ENCODE measurements at regions not wholly inside any gene's neighbourhood (a gene's known extent, or its start where the extent isn't known, plus 50 kb on each side); places are given as distances from the start of the nearest gene placed in this dataset.

- Histone ChIP-seq H3K27me3 (ENCODE audit: control insufficient read depth, low read length) (no peaks in the 10 kb centered on the region), H3K9me2 (replicated peaks; ENCODE audit: control insufficient read depth, low read length) (no peaks in the 10 kb centered on the region), H3K36me3 (ENCODE audit: control insufficient read depth, low read length) (no peaks in the 10 kb centered on the region), H3K4me3 (ENCODE audit: low read length) (no peak overlapping the region), H3K4me2 (ENCODE audit: low read length) (no peak overlapping the region), H4K20me1 (ENCODE audit: control insufficient read depth, insufficient read depth, low read depth, low read length) (no peaks in the 10 kb centered on the region), H3K9me3 (ENCODE audit: control insufficient read depth, insufficient read depth, low read length) (no peaks in the 10 kb centered on the region), H3K79me2 (ENCODE audit: control insufficient read depth, low read length) (no peaks in the 10 kb centered on the region), H3K27ac (ENCODE audit: low read depth, low read length) (no peak overlapping the region), H3F3A (ENCODE audit: control insufficient read depth, insufficient read depth) (no peaks in the 10 kb centered on the region), H3K4me1 (ENCODE audit: control insufficient read depth, low read length) (peaks cover 13% of the 10 kb centered on the region)
- TF ChIP-seq EZH2phosphoT487 (IDR thresholded peaks at IDR 0.05; ENCODE audit: borderline replicate concordance, low read length) (no peak), CTCF (IDR thresholded peaks at IDR 0.05; ENCODE audit: low read depth, low read length, poor library complexity, severe bottlenecking) (no peak)
These were observed 1505.7 kb upstream of the CADM2 start for GRCh38 chr3:83453056-83453455.

DNA sequence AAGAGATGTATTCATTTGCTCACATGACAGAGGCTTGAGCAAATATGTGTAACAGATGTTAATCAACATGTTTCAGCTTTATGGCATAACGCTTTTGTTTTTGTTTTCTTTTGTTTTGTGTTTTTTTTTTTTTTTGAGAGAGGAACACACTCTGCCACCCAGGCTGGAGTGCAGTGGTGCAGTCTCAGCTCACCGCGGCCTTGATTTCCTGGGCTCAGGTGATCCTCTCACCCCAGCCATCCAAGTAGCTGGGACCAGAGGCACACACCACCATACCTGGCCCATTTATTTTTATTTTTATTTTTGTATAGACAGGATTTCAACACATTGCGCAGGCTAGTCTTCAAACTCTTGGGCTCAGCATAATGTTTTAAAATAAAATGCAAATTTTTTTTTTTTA is 1504.4 kb upstream of the CADM2 start:
- Histone ChIP-seq H4K20me1 (ENCODE audit: control insufficient read depth, insufficient read depth, low read depth, low read length) (no peaks in the 10 kb centered on the region), H3K79me2 (ENCODE audit: control insufficient read depth, low read length) (no peaks in the 10 kb centered on the region), H3K27ac (ENCODE audit: low read depth, low read length) (no peak overlapping the region), H3F3A (ENCODE audit: control insufficient read depth, insufficient read depth) (no peaks in the 10 kb centered on the region), H3K4me1 (ENCODE audit: control insufficient read depth, low read length) (peaks cover 13% of the 10 kb centered on the region), H3K4me2 (ENCODE audit: low read length) (no peak overlapping the region), H3K9me3 (ENCODE audit: control insufficient read depth, insufficient read depth, low read length) (no peaks in the 10 kb centered on the region), H3K9me2 (replicated peaks; ENCODE audit: control insufficient read depth, low read length) (no peaks in the 10 kb centered on the region), H3K36me3 (ENCODE audit: control insufficient read depth, low read length) (no peaks in the 10 kb centered on the region), H3K4me3 (ENCODE audit: low read length) (no peak overlapping the region), H3K27me3 (ENCODE audit: control insufficient read depth, low read length) (no peaks in the 10 kb centered on the region)
- TF ChIP-seq EZH2phosphoT487 (IDR thresholded peaks at IDR 0.05; ENCODE audit: borderline replicate concordance, low read length), result no peak
- TF ChIP-seq CTCF (IDR thresholded peaks at IDR 0.05; ENCODE audit: low read depth, low read length, poor library complexity, severe bottlenecking), result no peak

- H3F3A ChIP-seq (ENCODE audit: control insufficient read depth, insufficient read depth), result no peaks in the 10 kb centered on the region
- no peaks in the 10 kb centered on the region for H3K27me3 ChIP-seq (ENCODE audit: control insufficient read depth, low read length)
- H3K4me3 ChIP-seq (ENCODE audit: low read length), result no peak overlapping the region
- H3K36me3 ChIP-seq (ENCODE audit: control insufficient read depth, low read length), result no peaks in the 10 kb centered on the region
- no peaks in the 10 kb centered on the region for H3K9me2 ChIP-seq (replicated peaks; ENCODE audit: control insufficient read depth, low read length)
- peaks cover 3% of the 10 kb centered on the region; the same call in 1 of the 2 replicates for H3K4me1 ChIP-seq (ENCODE audit: control insufficient read depth, low read length)
- no peaks in the 10 kb centered on the region for H3K9me3 ChIP-seq (ENCODE audit: control insufficient read depth, insufficient read depth, low read length)
- H3K79me2 ChIP-seq (ENCODE audit: control insufficient read depth, low read length), result no peaks in the 10 kb centered on the region
- H4K20me1 ChIP-seq (ENCODE audit: control insufficient read depth, insufficient read depth, low read depth, low read length), result no peaks in the 10 kb centered on the region
- H3K4me2 ChIP-seq (ENCODE audit: low read length), result no peak overlapping the region
- no peak overlapping the region for H3K27ac ChIP-seq (ENCODE audit: low read depth, low read length)
- TF ChIP-seq CTCF (IDR thresholded peaks at IDR 0.05; ENCODE audit: low read depth, low read length, poor library complexity, severe bottlenecking) (no peak), EZH2phosphoT487 (IDR thresholded peaks at IDR 0.05; ENCODE audit: borderline replicate concordance, low read length) (no peak)
These were observed 1501.2 kb upstream of the CADM2 start for GRCh38 chr3:83457551-83457950.

DNA sequence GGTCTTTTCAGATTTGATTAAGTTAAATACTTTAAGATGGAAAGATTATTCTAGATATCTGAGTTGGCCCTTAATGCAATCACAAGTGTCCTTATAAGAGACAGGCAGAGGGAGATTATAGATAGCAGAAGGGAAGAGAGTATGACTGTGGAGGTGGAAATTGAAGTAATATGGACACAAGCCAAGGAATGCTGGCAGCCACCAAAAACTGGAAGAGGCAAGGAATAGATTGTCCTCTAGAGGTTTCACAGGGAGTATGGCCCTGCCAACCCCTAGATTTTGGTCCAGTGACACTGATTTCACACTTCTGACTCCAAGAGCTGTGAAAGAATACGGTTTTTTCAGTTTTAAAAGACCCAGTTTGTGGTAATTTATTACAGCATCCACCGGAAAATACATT is 1498.7 kb upstream of the CADM2 start:
- Histone ChIP-seq H3K27me3 (ENCODE audit: control insufficient read depth, low read length) (no peaks in the 10 kb centered on the region), H3K79me2 (ENCODE audit: control insufficient read depth, low read length) (no peaks in the 10 kb centered on the region), H4K20me1 (ENCODE audit: control insufficient read depth, insufficient read depth, low read depth, low read length) (no peaks in the 10 kb centered on the region), H3K4me2 (ENCODE audit: low read length) (no peak overlapping the region), H3K36me3 (ENCODE audit: control insufficient read depth, low read length) (no peaks in the 10 kb centered on the region), H3F3A (ENCODE audit: control insufficient read depth, insufficient read depth) (no peaks in the 10 kb centered on the region), H3K4me3 (ENCODE audit: low read length) (no peak overlapping the region), H3K4me1 (ENCODE audit: control insufficient read depth, low read length) (peaks cover 3% of the 10 kb centered on the region; the same call in 1 of the 2 replicates), H3K27ac (ENCODE audit: low read depth, low read length) (no peak overlapping the region), H3K9me3 (ENCODE audit: control insufficient read depth, insufficient read depth, low read length) (no peaks in the 10 kb centered on the region), H3K9me2 (replicated peaks; ENCODE audit: control insufficient read depth, low read length) (no peaks in the 10 kb centered on the region)
- no peak for TF ChIP-seq EZH2phosphoT487 (IDR thresholded peaks at IDR 0.05; ENCODE audit: borderline replicate concordance, low read length)
- no peak for TF ChIP-seq CTCF (IDR thresholded peaks at IDR 0.05; ENCODE audit: low read depth, low read length, poor library complexity, severe bottlenecking)

Measured in DOHH2 (cell line).